Ectodermal cell (in vitro differentiated cells): ENCODE measurements at regions not wholly inside any gene's neighbourhood (a gene's known extent, or its start where the extent isn't known, plus 50 kb on each side); places are given as distances from the start of the nearest gene placed in this dataset.

Experiments
- H3K27ac ChIP-seq: 2 replicates; pipeline ENCODE4 v1.7.0; 2013; ENCODE audit warnings: mild to moderate bottlenecking, low read depth, low read length; ENCODE audit not compliant: insufficient read depth, poor library complexity, severe bottlenecking
- H3K27me3 ChIP-seq: 2 replicates; pipeline ENCODE4 v1.7.0; 2013; ENCODE audit warnings: mild to moderate bottlenecking, low read length; ENCODE audit not compliant: insufficient read depth, control insufficient read depth, poor library complexity, severe bottlenecking
- H3K36me3 ChIP-seq: one replicate; pipeline ENCODE4 v1.7.0; 2013; ENCODE audit warnings: low read length; ENCODE audit not compliant: control insufficient read depth, insufficient read depth
- H3K4me1 ChIP-seq: one replicate; pipeline ENCODE4 v1.7.0; 2013; ENCODE audit warnings: low read length; ENCODE audit not compliant: control insufficient read depth, insufficient read depth
- H3K4me3 ChIP-seq: 2 replicates; pipeline ENCODE4 v1.7.0; 2013; ENCODE audit warnings: low read depth, low read length, control low read depth; ENCODE audit not compliant: insufficient read depth
- H3K9me3 ChIP-seq: 2 replicates; pipeline ENCODE4 v1.7.0; 2013; ENCODE audit warnings: mild to moderate bottlenecking, low read length, moderate library complexity; ENCODE audit not compliant: control insufficient read depth
- WGBS, 2 experiments: methylation state at CpG; one replicate each; pipeline ENCODE4 v1.1.7; 2013; ENCODE audit warnings: missing lambda C conversion rate in 2 of 2; 5-methylcytosine and 5-hydroxymethylcytosine counted together

GRCh38 chr12:58177366-58177765 lies 236.0 kb downstream of the ATP23 start:
- Histone ChIP-seq H3K9me3 (no peaks in the 10 kb centered on the region), H3K27ac (no peak overlapping the region), H3K27me3 (no peaks in the 10 kb centered on the region), H3K4me1 (no peaks in the 10 kb centered on the region), H3K36me3 (no peaks in the 10 kb centered on the region), H3K4me3 (no peak overlapping the region)
- 93 to 97% methylated on average over 2 of the region's 2 CpGs for WGBS, 2 experiments

- Histone ChIP-seq H3K36me3 (no peaks in the 10 kb centered on the region), H3K9me3 (no peaks in the 10 kb centered on the region), H3K27ac (no peak overlapping the region), H3K4me3 (no peak overlapping the region), H3K4me1 (no peaks in the 10 kb centered on the region), H3K27me3 (no peaks in the 10 kb centered on the region)
Observed at GRCh38 chr12:58184212-58184611, 242.8 kb downstream of the ATP23 start.

GRCh38 chr12:58186401-58186800 lies 245.0 kb downstream of the ATP23 start:
- 92 to 100% methylated on average over 2 to 4 of the region's 4 CpGs for WGBS, 2 experiments
- H3K27me3 ChIP-seq, result no peaks in the 10 kb centered on the region
- no peak overlapping the region for H3K4me3 ChIP-seq
- H3K27ac ChIP-seq, result no peak overlapping the region
- H3K4me1 ChIP-seq, result no peaks in the 10 kb centered on the region
- no peaks in the 10 kb centered on the region for H3K9me3 ChIP-seq
- no peaks in the 10 kb centered on the region for H3K36me3 ChIP-seq

GRCh38 chr12:58186914-58187313 lies 245.5 kb downstream of the ATP23 start:
- Histone ChIP-seq H3K27me3 (no peaks in the 10 kb centered on the region), H3K9me3 (no peaks in the 10 kb centered on the region), H3K36me3 (no peaks in the 10 kb centered on the region), H3K4me3 (no peak overlapping the region), H3K27ac (no peak overlapping the region), H3K4me1 (no peaks in the 10 kb centered on the region)
- 89 to 97% methylated on average over 2 to 3 of the region's 3 CpGs for WGBS, 2 experiments

- Histone ChIP-seq H3K9me3 (no peaks in the 10 kb centered on the region), H3K4me1 (no peaks in the 10 kb centered on the region), H3K36me3 (no peaks in the 10 kb centered on the region), H3K4me3 (no peak overlapping the region), H3K27me3 (no peaks in the 10 kb centered on the region), H3K27ac (no peak overlapping the region)
- 88 to 91% methylated on average over 1 of the region's 1 CpG for WGBS, 2 experiments
Observed at GRCh38 chr12:58189030-58189429, 247.7 kb downstream of the ATP23 start.

GRCh38 chr12:58189893-58190292 lies 248.5 kb downstream of the ATP23 start:
- Histone ChIP-seq H3K27ac (no peak overlapping the region), H3K4me1 (no peaks in the 10 kb centered on the region), H3K4me3 (no peak overlapping the region), H3K27me3 (no peaks in the 10 kb centered on the region), H3K9me3 (no peaks in the 10 kb centered on the region), H3K36me3 (no peaks in the 10 kb centered on the region)
- WGBS, 2 experiments, result 95 to 98% methylated on average over 3 of the region's 3 CpGs

- no peaks in the 10 kb centered on the region for H3K9me3 ChIP-seq
Observed at GRCh38 chr12:58190618-58191017, 249.3 kb downstream of the ATP23 start.

GRCh38 chr12:58196971-58197370 lies 255.6 kb downstream of the ATP23 start:
- Histone ChIP-seq H3K27me3 (no peaks in the 10 kb centered on the region), H3K4me3 (no peak overlapping the region), H3K4me1 (no peaks in the 10 kb centered on the region), H3K36me3 (no peaks in the 10 kb centered on the region), H3K9me3 (no peaks in the 10 kb centered on the region), H3K27ac (no peak overlapping the region)

More at GRCh38 chr12:58190618-58191017, 249.3 kb downstream of the ATP23 start:
- Histone ChIP-seq H3K27me3 (no peaks in the 10 kb centered on the region), H3K27ac (no peak overlapping the region), H3K36me3 (no peaks in the 10 kb centered on the region), H3K4me1 (no peaks in the 10 kb centered on the region), H3K4me3 (no peak overlapping the region)
- WGBS, 2 experiments, result 68 to 80% methylated on average over 5 of the region's 5 CpGs

GRCh38 chr12:58202933-58203718 lies 261.8 kb downstream of the ATP23 start:
- Histone ChIP-seq H3K9me3 (no peaks in the 10 kb centered on the region), H3K27me3 (no peaks in the 10 kb centered on the region), H3K4me1 (no peaks in the 10 kb centered on the region), H3K27ac (no peak overlapping the region), H3K4me3 (no peak overlapping the region), H3K36me3 (no peaks in the 10 kb centered on the region)
- WGBS, 2 experiments, result 97 to 98% methylated on average over 2 to 3 of the region's 3 CpGs

GRCh38 chr12:58204071-58204470 lies 262.7 kb downstream of the ATP23 start:
- Histone ChIP-seq H3K27me3 (no peaks in the 10 kb centered on the region), H3K9me3 (no peaks in the 10 kb centered on the region)
- 59 to 70% methylated on average over 1 of the region's 1 CpG for WGBS, 2 experiments

More at GRCh38 chr12:58204071-58204470, 262.7 kb downstream of the ATP23 start:
- no peak overlapping the region for H3K27ac ChIP-seq
- no peaks in the 10 kb centered on the region for H3K4me1 ChIP-seq
- no peak overlapping the region for H3K4me3 ChIP-seq
- no peaks in the 10 kb centered on the region for H3K36me3 ChIP-seq
